ENCODE measurements at regions not wholly inside any gene's neighbourhood (a gene's known extent, or its start where the extent isn't known, plus 50 kb on each side); places are given as distances from the start of the nearest gene placed in this dataset.

GRCh38 chrX:13478740-13479451, 90.5 kb upstream of the EGFL6 start:
- Histone ChIP-seq H3K56ac (ENCODE audit: insufficient read length, low read depth, low read length) (no peak overlapping the region), H3K18ac (ENCODE audit: insufficient read length, low read depth, low read length) (no peak overlapping the region), H2BK20ac (ENCODE audit: low read depth, low read length, poor library complexity, severe bottlenecking) (no peak overlapping the region), H3K9ac (ENCODE audit: extremely low read depth, insufficient read length, low read length) (no peak overlapping the region), H3K27ac (ENCODE audit: insufficient read length, low read depth, low read length) (no peak overlapping the region), H3K23me2 (ENCODE audit: insufficient read length, low read depth, low read length, poor library complexity, severe bottlenecking) (no peaks in the 10 kb centered on the region), H2AFZ (ENCODE audit: low read length) (no peak overlapping the region), H3K14ac (ENCODE audit: insufficient read depth, low read length) (no peak overlapping the region), H3K9me3 (ENCODE audit: control insufficient read depth, low read depth, low read length) (peaks cover 5% of the 10 kb centered on the region), H3K79me2 (ENCODE audit: insufficient read depth, low read length) (no peaks in the 10 kb centered on the region), H4K5ac (ENCODE audit: insufficient read length, low read depth, low read length) (no peak overlapping the region), H3K4me1 (ENCODE audit: insufficient read depth, low read length) (no peaks in the 10 kb centered on the region), H3K27me3 (ENCODE audit: insufficient read depth, low read length) (no peaks in the 10 kb centered on the region), H3K23ac (ENCODE audit: insufficient read length, low read depth, low read length) (no peak overlapping the region), H3K4ac (ENCODE audit: low read depth, low read length) (no peak overlapping the region), H2BK15ac (ENCODE audit: low read depth, low read length) (no peak overlapping the region; the same call in 1 of the 2 replicates), H2BK120ac (ENCODE audit: low read depth, low read length, poor library complexity, severe bottlenecking) (no peak overlapping the region), H4K20me1 (ENCODE audit: control insufficient read depth, insufficient read depth, insufficient read length) (no peaks in the 10 kb centered on the region), H2AK5ac (ENCODE audit: insufficient read length, low read length) (no peak overlapping the region), H2BK12ac (ENCODE audit: insufficient read length, low read depth, low read length) (no peak overlapping the region), H3K79me1 (ENCODE audit: insufficient read depth, low read depth, low read length, poor library complexity, severe bottlenecking) (no peaks in the 10 kb centered on the region), H3K4me2 (ENCODE audit: insufficient read depth, insufficient read length, low read length) (no peak overlapping the region), H3T11ph (ENCODE audit: low read length) (no peak overlapping the region), H4K8ac (replicated peaks; ENCODE audit: insufficient read length, low read depth, low read length) (no peak overlapping the region), H2BK5ac (ENCODE audit: insufficient read length, low read length) (no peak overlapping the region), H4K91ac (ENCODE audit: insufficient read length, low read depth, low read length) (no peak overlapping the region)
- Mint-ChIP-seq H3K4me1 (peaks cover 3 to 4% of the 10 kb centered on the region in 2 experiments), H3K9me3 (peaks cover 71 to 72% of the 10 kb centered on the region in 2 experiments), H3K27me3 (ENCODE audit: low read depth) (peaks cover 2% of the 10 kb centered on the region; the same call in 1 of the 2 replicates), H3K4me3 (no peak overlapping the region), H3K27ac (no peak overlapping the region), H3K36me3 (ENCODE audit: insufficient read depth in 1 of 3, low read depth in 3 of 3) (peaks cover 0 to 5% (median 3%) of the 10 kb centered on the region in 3 experiments; a peak in 6 of 7 replicates)
- DNase-seq: no peak
- no CpG with 5 or more reads among the region's 6 CpGs for WGBS (ENCODE audit: extremely low coverage, insufficient read length, low lambda C conversion rate)
- TF ChIP-seq CTCF (conservative IDR thresholded peaks at IDR 0.05): no peak

Data from H9 (cell line).